Activated T-cell treated with anti-CD3 and anti-CD28 coated beads for 24 hours (primary cell): ENCODE measurements at regions not wholly inside any gene's neighbourhood (a gene's known extent, or its start where the extent isn't known, plus 50 kb on each side); places are given as distances from the start of the nearest gene placed in this dataset.
"Not testable (repeated sequence)": the region's sequence is repeated elsewhere in the genome, so short reads cannot be mapped to it uniquely, and the experiment has no call there.

Experiments
- DNase-seq: peaks from one replicate; pipeline ENCODE4 v3.0.0-alpha.2; 2020; ENCODE audit warnings: low read depth

- DNase-seq, result not testable (repeated sequence)
Measured at GRCh38 chr22:22758101-22758807, 113.8 kb downstream of the GGTLC2 start.

- no peak for DNase-seq
Measured at GRCh38 chr22:22759371-22759770, 115.0 kb downstream of the GGTLC2 start.

GRCh38 chr22:22759889-22760546 lies 115.6 kb downstream of the GGTLC2 start:
- no peak for DNase-seq

DNA sequence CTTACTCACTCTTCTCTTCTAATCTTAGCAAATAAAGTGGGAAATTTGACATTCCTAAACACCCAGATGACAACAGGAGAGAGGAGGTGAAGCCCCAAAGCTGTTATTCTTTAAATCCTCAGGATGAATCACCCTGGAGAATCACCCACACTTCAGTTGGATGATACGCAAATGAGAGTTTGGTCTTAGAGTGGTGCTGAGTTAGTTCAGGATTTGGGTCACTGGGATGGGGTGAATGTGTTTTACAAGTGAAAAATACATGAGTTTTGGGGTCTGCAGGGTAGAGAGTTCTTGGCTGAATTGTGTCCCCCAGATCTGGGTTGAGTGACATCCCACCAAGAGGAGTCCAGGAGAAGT lies 117.2 kb downstream of the GGTLC2 start:
- no peak for DNase-seq

DNA sequence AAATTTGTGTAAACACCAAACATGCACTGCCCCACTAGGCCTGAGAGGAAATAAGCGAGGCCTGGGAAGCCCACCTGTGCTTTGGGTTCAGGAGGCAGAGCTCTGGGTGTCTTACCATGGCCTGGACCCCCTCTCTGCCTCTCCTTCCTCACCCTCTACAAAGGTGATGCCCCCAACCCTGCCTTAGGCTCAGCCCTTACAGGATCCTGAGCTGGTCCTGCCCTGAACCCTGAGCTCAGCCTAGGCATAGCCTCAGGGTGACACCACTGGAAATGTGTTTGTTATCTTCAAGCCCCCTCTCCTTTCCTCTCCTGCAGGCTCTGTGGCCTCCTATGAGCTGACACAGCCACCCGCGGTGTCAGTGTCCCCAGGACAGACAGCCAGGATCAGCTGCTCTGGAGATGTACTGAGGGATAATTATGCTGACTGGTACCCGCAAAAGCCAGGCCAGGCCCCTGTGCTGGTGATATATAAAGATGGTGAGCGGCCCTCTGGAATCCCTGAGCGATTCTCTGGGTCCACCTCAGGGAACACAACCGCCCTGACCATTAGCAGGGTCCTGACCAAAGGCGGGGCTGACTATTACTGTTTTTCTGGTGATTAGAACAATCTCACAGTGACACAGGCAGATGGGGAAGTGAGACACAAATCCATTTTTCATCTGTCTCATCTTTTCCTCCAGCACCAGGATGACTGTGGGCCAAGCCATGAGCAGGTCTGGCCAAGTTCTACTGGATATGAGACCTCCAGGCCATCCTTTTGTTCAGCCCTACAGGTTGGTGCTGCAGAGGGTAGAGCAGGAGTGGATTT lies 117.8 kb downstream of the GGTLC2 start:
- DNase-seq, result no peak

- no peak for DNase-seq
Measured at GRCh38 chr22:22763512-22763911, 119.1 kb downstream of the GGTLC2 start.

GRCh38 chr22:22764085-22764484 lies 119.7 kb downstream of the GGTLC2 start:
- no peak for DNase-seq

- DNase-seq, result no peak
Measured at GRCh38 chr22:22767876-22768602, 119.6 kb upstream of the IGLL5 start.

DNA sequence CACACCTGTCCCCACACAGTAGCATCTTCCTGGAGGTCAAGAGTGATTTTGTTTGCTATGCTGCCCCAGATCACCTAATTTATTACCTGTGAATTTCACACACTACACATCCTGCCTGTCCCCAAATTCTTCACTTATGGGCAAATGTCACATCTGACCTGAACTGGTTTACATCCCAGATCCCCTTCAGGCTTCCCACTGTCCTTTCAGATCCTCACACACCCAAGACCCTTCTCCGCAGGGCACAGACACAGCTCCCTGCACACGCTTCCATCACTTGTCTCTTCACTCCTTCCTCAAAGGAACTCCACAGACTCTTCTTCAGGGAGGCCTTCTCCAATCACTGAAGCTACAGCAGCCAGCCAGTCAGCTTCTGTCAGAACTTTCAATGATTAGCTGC lies 118.7 kb upstream of the IGLL5 start:
- no peak for DNase-seq

DNA sequence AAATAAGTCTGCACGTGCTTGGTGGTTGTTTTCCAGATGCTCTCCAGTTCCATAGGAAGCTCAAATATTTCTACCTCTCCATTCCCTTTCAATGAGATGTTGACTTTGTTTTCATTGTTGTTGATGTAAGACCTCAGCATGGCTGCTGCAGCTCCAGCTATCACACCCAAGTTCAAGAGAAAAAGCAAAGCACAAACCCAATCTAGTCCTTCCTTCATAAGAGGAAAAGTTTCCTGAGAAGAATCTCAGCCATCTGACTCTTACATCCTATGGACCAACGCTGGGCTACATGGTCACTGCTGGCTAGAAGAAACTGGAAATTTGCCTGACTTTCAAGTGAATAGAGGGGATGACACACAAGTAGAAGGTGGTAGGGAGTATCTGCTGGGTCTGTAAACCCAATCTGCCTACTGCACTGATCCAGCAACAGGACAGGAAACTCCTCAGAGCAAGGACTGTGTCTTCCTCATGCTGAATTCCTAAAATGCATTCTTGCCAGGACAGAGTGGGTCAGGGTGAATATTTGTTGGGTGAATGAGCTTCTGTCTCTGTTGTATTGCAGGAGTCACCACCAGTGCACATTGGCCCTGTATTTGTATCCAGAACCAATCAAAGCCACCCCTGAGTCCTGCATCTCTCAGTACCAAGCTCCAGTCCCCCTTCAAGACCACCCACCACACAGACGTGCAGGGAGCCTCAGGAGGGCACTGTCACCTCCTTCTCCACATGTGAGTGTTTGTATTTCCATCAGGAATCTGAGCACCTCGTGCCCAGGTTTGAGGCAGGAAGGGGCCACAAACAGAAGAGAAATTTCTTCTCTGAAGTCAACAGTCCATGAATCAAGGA lies 118.0 kb upstream of the IGLL5 start:
- DNase-seq, result no peak

GRCh38 chr22:22770280-22770871 lies 117.2 kb upstream of the IGLL5 start:
- DNase-seq, result peak; percentile 39

DNA sequence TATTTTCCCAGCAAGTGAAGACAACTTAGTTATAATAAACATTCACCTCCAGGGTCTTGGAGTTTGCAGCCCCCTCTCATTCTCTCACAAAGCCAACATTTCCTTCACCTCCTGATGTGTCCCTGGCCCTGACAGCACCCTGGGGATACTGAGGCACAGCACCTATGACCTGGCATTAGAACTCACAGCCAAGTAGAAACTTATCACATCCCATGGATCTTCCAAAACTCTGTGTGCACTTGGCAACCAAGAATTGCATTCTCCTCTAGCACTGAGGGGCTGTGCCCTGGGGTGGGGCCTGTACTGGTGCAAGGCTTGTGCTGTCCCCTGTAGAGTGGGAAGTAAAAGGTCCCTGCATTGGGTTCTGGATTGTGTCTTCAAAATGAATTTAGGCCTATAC lies 116.7 kb upstream of the IGLL5 start:
- DNase-seq, result no peak

DNA sequence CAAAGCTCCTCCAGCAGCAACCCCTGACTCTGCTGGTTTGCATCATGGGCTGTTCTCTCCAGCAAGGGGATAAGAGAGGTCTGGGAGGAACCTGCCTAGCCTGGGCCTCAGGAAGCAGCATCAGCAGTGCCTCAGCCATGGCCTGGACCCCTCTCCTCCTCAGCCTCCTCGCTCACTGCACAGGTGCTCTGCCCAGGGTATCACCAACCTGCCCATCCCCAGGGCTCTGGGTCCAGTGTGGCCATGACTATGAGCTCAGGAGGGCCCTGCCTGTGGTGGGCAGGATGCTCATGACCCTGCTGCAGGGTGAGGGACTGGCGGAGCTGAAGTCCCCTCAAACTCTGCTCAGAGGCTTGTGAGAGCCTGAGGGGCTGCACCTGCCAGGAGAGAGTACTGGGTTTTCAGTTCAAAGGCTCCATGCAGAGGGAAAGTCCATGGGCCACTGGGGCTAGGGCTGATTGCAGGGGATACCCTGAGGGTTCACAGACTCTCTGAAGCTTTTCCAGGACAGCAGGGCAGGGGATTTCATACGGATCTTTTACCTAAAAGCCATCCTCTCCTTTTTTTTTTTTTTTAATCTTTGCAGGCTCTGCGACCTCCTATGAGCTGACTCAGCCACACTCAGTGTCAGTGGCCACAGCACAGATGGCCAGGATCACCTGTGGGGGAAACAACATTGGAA lies 115.8 kb upstream of the IGLL5 start:
- no peak for DNase-seq

DNA sequence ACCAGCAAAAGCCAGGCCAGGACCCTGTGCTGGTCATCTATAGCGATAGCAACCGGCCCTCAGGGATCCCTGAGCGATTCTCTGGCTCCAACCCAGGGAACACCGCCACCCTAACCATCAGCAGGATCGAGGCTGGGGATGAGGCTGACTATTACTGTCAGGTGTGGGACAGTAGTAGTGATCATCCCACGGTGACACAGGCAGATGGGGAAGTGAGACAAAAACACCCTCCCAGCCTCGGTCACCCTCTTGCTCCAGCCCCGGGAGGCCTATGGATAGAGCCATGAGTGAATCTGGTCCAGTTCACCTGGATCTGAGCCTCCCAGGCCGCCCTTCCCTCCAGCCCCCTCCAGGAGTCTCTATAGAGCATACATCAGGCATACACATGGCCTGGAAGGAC lies 115.2 kb upstream of the IGLL5 start:
- no peak for DNase-seq

GRCh38 chr22:22772883-22773282 lies 114.7 kb upstream of the IGLL5 start:
- no peak for DNase-seq

- no peak for DNase-seq
Measured at GRCh38 chr22:22773427-22773826, 114.2 kb upstream of the IGLL5 start.

GRCh38 chr22:22773979-22774604 lies 113.5 kb upstream of the IGLL5 start:
- no peak for DNase-seq

GRCh38 chr22:22774762-22775161 lies 112.9 kb upstream of the IGLL5 start:
- DNase-seq, result not testable (repeated sequence)

DNA sequence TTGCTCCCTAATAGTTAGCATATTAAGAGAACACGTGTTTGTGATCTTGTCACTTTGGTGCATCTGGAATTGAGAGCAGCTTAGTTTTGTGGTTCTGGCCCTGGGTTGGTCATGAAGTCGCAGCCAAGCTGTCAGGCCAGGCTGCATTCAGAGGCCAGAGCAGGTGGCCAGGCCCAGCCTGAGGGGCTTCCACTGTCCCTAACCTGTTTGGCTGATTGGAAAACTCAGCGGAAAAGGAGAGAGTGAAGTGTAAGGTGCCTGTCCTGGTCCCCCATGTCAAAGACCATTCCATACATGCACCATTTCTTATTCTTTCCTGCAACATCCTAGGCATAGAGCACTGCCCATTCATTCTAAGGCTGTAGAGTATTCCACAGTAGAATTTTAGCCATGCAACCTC lies 111.5 kb upstream of the IGLL5 start:
- no peak for DNase-seq

GRCh38 chr22:22779213-22779612 lies 108.4 kb upstream of the IGLL5 start:
- DNase-seq, result no peak
